SU-DHL-6 (cell line): ENCODE measurements at regions not wholly inside any gene's neighbourhood (a gene's known extent, or its start where the extent isn't known, plus 50 kb on each side); places are given as distances from the start of the nearest gene placed in this dataset.

Experiments
- H2AFZ ChIP-seq: fragments of 200-600 bp; sonication (generic); 2 replicates; pipeline ENCODE4 v1.6.1; 2014; ENCODE audit warnings: low read depth, mild to moderate bottlenecking, moderate library complexity, mixed read lengths, antibody characterized with exemption, low read length; ENCODE audit not compliant: severe bottlenecking
- H3F3A ChIP-seq: fragments of 200-600 bp; shearing (Covaris generic); 2 replicates; pipeline ENCODE4 v1.6.0; 2016; ENCODE audit warnings: antibody characterized with exemption, mild to moderate bottlenecking; ENCODE audit not compliant: insufficient read depth
- H3K27ac ChIP-seq: fragments of 200-600 bp; sonication (generic); 2 replicates; pipeline ENCODE4 v1.5.1; 2016; ENCODE audit warnings: low read depth, mild to moderate bottlenecking, low read length, moderate library complexity, mixed read lengths
- H3K27me3 ChIP-seq: fragments of 200-600 bp; sonication (generic), shearing (Covaris generic); 2 replicates; pipeline ENCODE4 v1.6.0; 2014; ENCODE audit warnings: mild to moderate bottlenecking, low read length
- H3K36me3 ChIP-seq: fragments of 200-600 bp; sonication (generic); 2 replicates; pipeline ENCODE4 v1.6.1; 2014; ENCODE audit warnings: mild to moderate bottlenecking, low read length, mixed read lengths
- H3K4me2 ChIP-seq: fragments of 300-600, 200-600 bp; shearing (Covaris generic), sonication (generic); 2 replicates; pipeline ENCODE4 v1.6.0; 2014; ENCODE audit warnings: low read length, low read depth, mild to moderate bottlenecking; ENCODE audit not compliant: poor library complexity, severe bottlenecking
- H3K4me3 ChIP-seq: fragments of 200-600 bp; sonication (generic); 2 replicates; pipeline ENCODE4 v1.5.1; 2014; ENCODE audit warnings: antibody characterized with exemption, low read length, mild to moderate bottlenecking, mixed read lengths; ENCODE audit not compliant: insufficient read depth, poor library complexity, severe bottlenecking
- H3K79me2 ChIP-seq: fragments of 200-600 bp; sonication (generic); 2 replicates; pipeline ENCODE4 v1.6.1; 2014; ENCODE audit warnings: mild to moderate bottlenecking, low read length, moderate library complexity; ENCODE audit not compliant: insufficient read depth
- H3K9ac ChIP-seq: fragments of 200-600 bp; sonication (generic); 2 replicates; pipeline ENCODE4 v1.7.0; 2014; ENCODE audit warnings: mild to moderate bottlenecking, low read length
- H3K9me2 ChIP-seq: fragments of 200-600 bp; sonication (generic); replicated peaks from 2 replicates; pipeline ENCODE4 v1.6.1; 2014; ENCODE audit warnings: low read length; ENCODE audit not compliant: insufficient read depth
- H3K9me3 ChIP-seq: fragments of 200-600 bp; sonication (generic); 2 replicates; pipeline ENCODE4 v1.6.1; 2014; ENCODE audit warnings: low read length, mixed read lengths; ENCODE audit not compliant: insufficient read depth
- H4K20me1 ChIP-seq: fragments of 200-600 bp; sonication (generic); 2 replicates; pipeline ENCODE4 v1.6.1; 2014; ENCODE audit warnings: low read depth, mild to moderate bottlenecking, antibody characterized with exemption, low read length, moderate library complexity, mixed read lengths
- CTCF ChIP-seq: fragments of 200-600 bp; sonication (generic); IDR thresholded peaks from one replicate; pipeline ENCODE4 v1.5.1; 2017; ENCODE audit warnings: antibody characterized with exemption, mild to moderate bottlenecking, low read length, moderate library complexity; ENCODE audit not compliant: insufficient read depth, poor library complexity, severe bottlenecking
- EZH2phosphoT487 ChIP-seq: fragments of 200-600 bp; sonication (generic), shearing (Covaris generic); conservative IDR thresholded peaks from 2 replicates; pipeline ENCODE4 v1.6.1; 2018; ENCODE audit warnings: mild to moderate bottlenecking, antibody characterized with exemption, low read length, moderate library complexity, mixed read lengths

GRCh38 chr20:48196486-48196885 is 411.2 kb upstream of the SULF2 start:
- no peaks in the 10 kb centered on the region for H3K79me2 ChIP-seq
- no peaks in the 10 kb centered on the region for H3K27me3 ChIP-seq
- no peaks in the 10 kb centered on the region for H3K9me3 ChIP-seq
- no peak overlapping the region for H3K4me2 ChIP-seq
- TF ChIP-seq EZH2phosphoT487 = no peak
- TF ChIP-seq CTCF = no peak
- H3F3A ChIP-seq = no peaks in the 10 kb centered on the region
- H3K27ac ChIP-seq = no peak overlapping the region
- no peaks in the 10 kb centered on the region for H4K20me1 ChIP-seq
- H2AFZ ChIP-seq = no peak overlapping the region
- no peak overlapping the region for H3K9ac ChIP-seq
- no peaks in the 10 kb centered on the region for H3K36me3 ChIP-seq
- H3K9me2 ChIP-seq = no peaks in the 10 kb centered on the region
- no peak overlapping the region for H3K4me3 ChIP-seq

GRCh38 chr20:48196001-48196400 is 410.7 kb upstream of the SULF2 start:
- H3F3A ChIP-seq = no peaks in the 10 kb centered on the region
- H3K9me2 ChIP-seq = no peaks in the 10 kb centered on the region
- no peaks in the 10 kb centered on the region for H3K27me3 ChIP-seq
- H3K4me2 ChIP-seq = no peak overlapping the region
- no peak overlapping the region for H3K27ac ChIP-seq
- TF ChIP-seq EZH2phosphoT487 (no peak), CTCF (no peak)
- H2AFZ ChIP-seq = no peak overlapping the region
- no peaks in the 10 kb centered on the region for H3K9me3 ChIP-seq
- no peaks in the 10 kb centered on the region for H4K20me1 ChIP-seq
- no peak overlapping the region for H3K4me3 ChIP-seq
- no peaks in the 10 kb centered on the region for H3K79me2 ChIP-seq
- H3K9ac ChIP-seq = no peak overlapping the region
- no peaks in the 10 kb centered on the region for H3K36me3 ChIP-seq

- no peaks in the 10 kb centered on the region for H3K9me2 ChIP-seq
- no peak for TF ChIP-seq CTCF
- TF ChIP-seq EZH2phosphoT487 = no peak
- H4K20me1 ChIP-seq = no peaks in the 10 kb centered on the region
- no peaks in the 10 kb centered on the region for H3K36me3 ChIP-seq
- no peaks in the 10 kb centered on the region for H3K79me2 ChIP-seq
- no peaks in the 10 kb centered on the region for H3K9me3 ChIP-seq
- H3K27me3 ChIP-seq = no peaks in the 10 kb centered on the region
- H3K4me2 ChIP-seq = no peak overlapping the region
- no peaks in the 10 kb centered on the region for H3F3A ChIP-seq
- no peak overlapping the region for H3K27ac ChIP-seq
- H2AFZ ChIP-seq = no peak overlapping the region
- H3K4me3 ChIP-seq = no peak overlapping the region
- no peak overlapping the region for H3K9ac ChIP-seq
These were observed 410.0 kb upstream of the SULF2 start for GRCh38 chr20:48195121-48195870.
